Mucosa of stomach (tissue), 1 donor: ENCODE measurements at regions not wholly inside any gene's neighbourhood (a gene's known extent, or its start where the extent isn't known, plus 50 kb on each side); places are given as distances from the start of the nearest gene placed in this dataset.

Source experiments
- H3K27me3 ChIP-seq: one replicate; pipeline ENCODE4 v1.7.0; 2013; ENCODE audit warnings: mild to moderate bottlenecking, low read length; ENCODE audit not compliant: control insufficient read depth, insufficient read depth
- H3K36me3 ChIP-seq: one replicate; pipeline ENCODE4 v1.7.0; 2013; ENCODE audit warnings: low read length; ENCODE audit not compliant: control insufficient read depth, insufficient read depth
- H3K4me1 ChIP-seq: one replicate; pipeline ENCODE4 v1.7.0; 2013; ENCODE audit warnings: mild to moderate bottlenecking, low read length; ENCODE audit not compliant: control insufficient read depth, insufficient read depth
- H3K4me3 ChIP-seq: one replicate; pipeline ENCODE4 v1.7.0; 2013; ENCODE audit warnings: low read length
- H3K9ac ChIP-seq: one replicate; pipeline ENCODE4 v1.7.0; 2013; ENCODE audit warnings: mild to moderate bottlenecking, low read length, moderate library complexity
- H3K9me3 ChIP-seq: one replicate; pipeline ENCODE4 v1.7.0; 2013; ENCODE audit warnings: mild to moderate bottlenecking, low read length, moderate library complexity; ENCODE audit not compliant: control insufficient read depth
- donor health status: Pancreatic carcinoma.

DNA sequence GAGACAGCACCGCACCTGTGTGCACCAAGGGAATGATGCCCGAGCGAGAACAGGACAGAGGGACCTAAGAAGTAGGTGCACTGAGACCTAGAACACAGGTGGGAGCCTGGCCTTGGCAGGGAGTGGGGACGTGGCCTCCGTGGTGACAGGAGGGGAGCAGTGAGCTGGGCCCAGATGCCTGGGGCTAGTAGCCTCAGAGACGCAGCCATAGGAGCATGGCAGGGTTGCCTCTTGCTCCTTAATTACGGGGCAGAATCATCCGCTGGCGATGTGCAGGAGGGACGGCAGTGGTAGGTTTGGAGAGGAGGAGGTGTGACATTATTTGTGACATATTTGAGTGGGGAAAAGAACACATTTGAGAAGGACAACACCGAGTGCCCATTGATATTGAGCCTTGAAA, 57.0 kb upstream of the HPCAL1 start:
- H3K9ac ChIP-seq: no peak overlapping the region
- no peaks in the 10 kb centered on the region for H3K27me3 ChIP-seq
- no peaks in the 10 kb centered on the region for H3K36me3 ChIP-seq
- H3K4me1 ChIP-seq: peaks cover 7% of the 10 kb centered on the region
- no peak overlapping the region for H3K4me3 ChIP-seq
- no peaks in the 10 kb centered on the region for H3K9me3 ChIP-seq

- H3K27me3 ChIP-seq: no peaks in the 10 kb centered on the region
- H3K9ac ChIP-seq: no peak overlapping the region
- H3K36me3 ChIP-seq: no peaks in the 10 kb centered on the region
- no peak overlapping the region for H3K4me3 ChIP-seq
- H3K9me3 ChIP-seq: no peaks in the 10 kb centered on the region
- no peaks in the 10 kb centered on the region for H3K4me1 ChIP-seq
Observed at GRCh38 chr2:10246370-10246769, 56.3 kb upstream of the HPCAL1 start.

GRCh38 chr2:10246831-10247230, 55.9 kb upstream of the HPCAL1 start:
- no peaks in the 10 kb centered on the region for H3K36me3 ChIP-seq
- H3K9me3 ChIP-seq: no peaks in the 10 kb centered on the region
- no peak overlapping the region for H3K4me3 ChIP-seq
- H3K4me1 ChIP-seq: no peaks in the 10 kb centered on the region
- H3K27me3 ChIP-seq: no peaks in the 10 kb centered on the region
- no peak overlapping the region for H3K9ac ChIP-seq

DNA sequence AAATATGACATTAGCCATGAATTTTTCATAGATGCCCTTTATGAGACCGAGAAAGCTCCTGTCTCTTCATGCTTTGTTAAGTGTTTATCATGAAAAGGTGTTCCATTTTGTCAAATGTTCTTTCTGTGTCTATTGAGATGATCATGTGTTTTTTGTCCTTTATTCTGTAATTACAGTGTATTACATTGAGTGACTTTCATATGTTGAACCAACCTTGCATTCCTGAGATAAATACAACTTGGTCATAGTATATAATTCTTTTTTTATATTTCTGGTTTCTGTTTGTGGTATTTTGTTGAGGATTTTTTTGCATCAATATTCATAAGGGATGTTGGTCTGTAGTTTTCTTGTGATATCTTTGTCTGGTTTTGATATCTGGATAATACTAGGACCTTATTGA, 52.9 kb upstream of the HPCAL1 start:
- Histone ChIP-seq H3K9me3 (no peaks in the 10 kb centered on the region), H3K4me3 (no peak overlapping the region), H3K4me1 (no peaks in the 10 kb centered on the region), H3K9ac (no peak overlapping the region), H3K27me3 (no peaks in the 10 kb centered on the region), H3K36me3 (no peaks in the 10 kb centered on the region)

DNA sequence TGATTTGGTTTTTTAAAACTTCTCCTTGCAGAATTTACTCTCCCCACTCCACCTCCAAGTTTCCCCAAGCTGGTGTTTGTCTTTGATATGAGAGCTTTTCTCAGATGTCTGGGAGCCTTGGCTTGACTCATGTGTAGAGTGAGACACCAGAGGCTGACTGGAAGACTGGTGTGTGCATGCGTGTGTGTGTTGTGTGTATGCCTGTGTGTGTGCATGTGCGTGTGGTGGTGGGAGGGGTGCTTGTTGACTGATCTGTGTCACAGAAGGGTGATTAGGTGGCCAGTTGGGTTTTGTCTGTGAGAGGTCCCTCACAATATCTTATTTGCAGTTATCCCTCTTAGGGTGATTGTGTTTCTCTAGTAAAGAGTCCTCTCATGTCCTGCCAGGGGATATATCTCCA, 50.5 kb upstream of the HPCAL1 start:
- H3K36me3 ChIP-seq: no peaks in the 10 kb centered on the region
- H3K4me3 ChIP-seq: no peak overlapping the region
- no peaks in the 10 kb centered on the region for H3K9me3 ChIP-seq
- no peaks in the 10 kb centered on the region for H3K4me1 ChIP-seq
- no peaks in the 10 kb centered on the region for H3K27me3 ChIP-seq
- no peak overlapping the region for H3K9ac ChIP-seq

DNA sequence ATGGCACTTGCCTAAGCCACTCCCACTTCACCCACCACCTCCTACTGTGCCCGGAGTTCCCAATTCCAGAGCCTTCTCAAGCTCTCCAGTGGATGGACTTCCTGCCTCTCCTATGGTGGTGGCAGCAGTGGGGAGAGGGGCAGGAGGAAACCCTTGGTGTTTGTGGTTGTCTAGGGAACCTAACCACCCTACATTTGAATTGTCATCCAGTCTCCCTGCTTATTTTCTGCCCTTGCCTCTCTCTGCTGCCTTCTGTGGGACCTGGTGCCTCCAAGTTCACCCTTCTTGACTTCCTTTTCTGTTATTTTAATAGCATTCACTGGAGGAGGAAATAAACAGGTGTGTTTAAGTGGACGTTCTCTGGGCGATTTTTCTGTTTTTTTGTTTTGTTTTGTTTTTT, 50.0 kb upstream of the HPCAL1 start:
- Histone ChIP-seq H3K36me3 (no peaks in the 10 kb centered on the region), H3K9me3 (no peaks in the 10 kb centered on the region), H3K9ac (no peak overlapping the region), H3K27me3 (no peaks in the 10 kb centered on the region), H3K4me1 (no peaks in the 10 kb centered on the region), H3K4me3 (no peak overlapping the region)
